KMS-11 (cell line): ENCODE measurements at regions not wholly inside any gene's neighbourhood (a gene's known extent, or its start where the extent isn't known, plus 50 kb on each side); places are given as distances from the start of the nearest gene placed in this dataset.

Source experiments
- H2AFZ ChIP-seq: fragments of 200-600 bp; sonication (generic); 2 replicates; pipeline ENCODE4 v1.6.1; 2016; ENCODE audit warnings: antibody characterized with exemption, mixed run types, low read depth
- H3K27ac ChIP-seq: fragments of 200-600 bp; sonication (generic); 2 replicates; pipeline ENCODE4 v1.6.1; 2016; ENCODE audit warnings: mild to moderate bottlenecking, mixed run types
- H3K27me3 ChIP-seq: fragments of 200-600 bp; sonication (generic); 2 replicates; pipeline ENCODE4 v1.6.1; 2017; ENCODE audit warnings: mild to moderate bottlenecking, low read depth, mixed run types, moderate library complexity; ENCODE audit not compliant: insufficient read depth
- H3K36me3 ChIP-seq: fragments of 200-600 bp; sonication (generic); 2 replicates; pipeline ENCODE4 v1.6.1; 2017; ENCODE audit warnings: mild to moderate bottlenecking, mixed run types; ENCODE audit not compliant: insufficient read depth
- H3K4me1 ChIP-seq: fragments of 200-600 bp; sonication (generic); 2 replicates; pipeline ENCODE4 v1.6.1; 2016; ENCODE audit warnings: mild to moderate bottlenecking, low read depth, mixed run types; ENCODE audit not compliant: poor library complexity, severe bottlenecking
- H3K4me2 ChIP-seq: fragments of 200-600 bp; sonication (generic); 2 replicates; pipeline ENCODE4 v1.7.0; 2016; ENCODE audit warnings: mild to moderate bottlenecking, mixed run types
- H3K4me3 ChIP-seq: fragments of 200-600 bp; sonication (generic); IDR thresholded peaks from 2 replicates; pipeline ENCODE4 v1.6.1; 2017; ENCODE audit warnings: low read depth, low read length, mixed read lengths; ENCODE audit not compliant: insufficient read depth
- H3K79me2 ChIP-seq: fragments of 200-600 bp; sonication (generic); 2 replicates; pipeline ENCODE4 v1.6.1; 2016; ENCODE audit warnings: low read depth, mixed run types; ENCODE audit not compliant: insufficient read depth
- H3K9ac ChIP-seq: fragments of 200-600 bp; sonication (generic); 2 replicates; pipeline ENCODE4 v1.6.1; 2016; ENCODE audit warnings: mild to moderate bottlenecking, mixed run types
- H4K20me1 ChIP-seq: fragments of 200-600 bp; sonication (generic); 2 replicates; pipeline ENCODE4 v1.6.1; 2016; ENCODE audit warnings: mild to moderate bottlenecking, mixed run types; ENCODE audit not compliant: insufficient read depth
- TF ChIP-seq, protein P1 (sequence below): fragments of 200-600 bp; sonication (generic); conservative IDR thresholded peaks from 2 replicates; pipeline ENCODE4 v1.6.1; 2017; ENCODE audit warnings: low read depth, mild to moderate bottlenecking, antibody characterized with exemption, low read length, moderate library complexity, mixed read lengths

DNA sequence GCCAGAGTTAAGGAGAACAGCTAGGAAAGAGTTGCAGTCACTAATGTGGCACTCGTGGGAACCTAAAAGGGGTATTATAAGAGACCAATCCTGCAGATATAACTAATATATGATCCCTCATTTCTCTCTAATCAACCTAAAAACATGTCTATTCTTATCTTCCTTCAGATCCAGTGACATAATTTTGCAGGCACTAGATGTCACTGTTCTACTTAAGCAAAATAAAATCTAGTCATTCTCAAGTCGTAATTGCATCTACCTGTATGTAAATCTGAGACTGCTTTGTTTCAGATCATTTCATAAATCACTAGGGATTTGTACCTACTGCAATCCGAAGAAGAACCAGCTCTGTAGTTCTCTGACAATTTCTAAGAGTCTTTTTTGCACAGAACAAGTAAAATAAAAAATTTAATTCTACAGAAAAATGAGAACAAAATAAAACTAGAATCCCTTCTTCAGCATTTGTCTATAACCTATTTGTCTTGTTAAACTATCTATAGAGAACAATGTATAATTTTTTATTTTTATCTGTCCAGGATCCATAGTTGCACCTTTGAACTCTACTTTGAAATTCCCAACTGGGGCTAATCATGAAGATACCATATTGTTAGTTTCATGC lies 56.5 kb upstream of the ERBB4 start:
- no peaks in the 10 kb centered on the region for H3K79me2 ChIP-seq
- H3K27me3 ChIP-seq: no peaks in the 10 kb centered on the region
- no peaks in the 10 kb centered on the region for H3K36me3 ChIP-seq
- no peaks in the 10 kb centered on the region for H4K20me1 ChIP-seq
- no peak overlapping the region for H3K27ac ChIP-seq
- H3K4me1 ChIP-seq: peaks cover 11% of the 10 kb centered on the region
- no peak overlapping the region for H2AFZ ChIP-seq
- no peak overlapping the region for H3K4me3 ChIP-seq
- H3K9ac ChIP-seq: no peak overlapping the region
- TF ChIP-seq, protein P1, sequence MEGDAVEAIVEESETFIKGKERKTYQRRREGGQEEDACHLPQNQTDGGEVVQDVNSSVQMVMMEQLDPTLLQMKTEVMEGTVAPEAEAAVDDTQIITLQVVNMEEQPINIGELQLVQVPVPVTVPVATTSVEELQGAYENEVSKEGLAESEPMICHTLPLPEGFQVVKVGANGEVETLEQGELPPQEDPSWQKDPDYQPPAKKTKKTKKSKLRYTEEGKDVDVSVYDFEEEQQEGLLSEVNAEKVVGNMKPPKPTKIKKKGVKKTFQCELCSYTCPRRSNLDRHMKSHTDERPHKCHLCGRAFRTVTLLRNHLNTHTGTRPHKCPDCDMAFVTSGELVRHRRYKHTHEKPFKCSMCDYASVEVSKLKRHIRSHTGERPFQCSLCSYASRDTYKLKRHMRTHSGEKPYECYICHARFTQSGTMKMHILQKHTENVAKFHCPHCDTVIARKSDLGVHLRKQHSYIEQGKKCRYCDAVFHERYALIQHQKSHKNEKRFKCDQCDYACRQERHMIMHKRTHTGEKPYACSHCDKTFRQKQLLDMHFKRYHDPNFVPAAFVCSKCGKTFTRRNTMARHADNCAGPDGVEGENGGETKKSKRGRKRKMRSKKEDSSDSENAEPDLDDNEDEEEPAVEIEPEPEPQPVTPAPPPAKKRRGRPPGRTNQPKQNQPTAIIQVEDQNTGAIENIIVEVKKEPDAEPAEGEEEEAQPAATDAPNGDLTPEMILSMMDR: peak; percentile 52
- no peak overlapping the region for H3K4me2 ChIP-seq

DNA sequence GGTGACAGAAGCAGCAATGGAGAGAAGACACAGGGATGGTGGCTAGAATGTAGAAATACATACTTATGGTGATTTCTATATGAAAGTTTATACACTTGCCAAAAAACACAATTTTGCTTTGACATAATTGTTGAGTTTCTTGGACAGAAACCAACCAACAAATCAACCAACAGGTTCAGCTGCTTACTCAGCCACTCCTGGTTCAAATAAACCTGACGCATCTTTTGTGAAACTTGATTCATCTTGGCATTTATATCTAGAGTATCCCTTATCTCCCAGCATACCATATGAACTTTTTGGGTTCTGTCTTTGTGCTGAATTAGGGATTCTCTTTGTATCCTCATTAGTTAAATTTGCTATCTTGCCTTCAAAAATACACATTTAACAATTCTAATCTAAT lies 54.1 kb upstream of the ERBB4 start:
- Histone ChIP-seq H4K20me1 (no peaks in the 10 kb centered on the region), H3K27me3 (no peaks in the 10 kb centered on the region), H3K36me3 (no peaks in the 10 kb centered on the region), H3K79me2 (no peaks in the 10 kb centered on the region), H3K9ac (no peak overlapping the region), H3K4me1 (peaks cover 5% of the 10 kb centered on the region), H3K27ac (no peak overlapping the region), H3K4me3 (no peak overlapping the region), H2AFZ (no peak overlapping the region), H3K4me2 (no peak overlapping the region)
- TF ChIP-seq, protein P1: no peak
